GM12892 (cell line): ENCODE measurements at regions not wholly inside any gene's neighbourhood (a gene's known extent, or its start where the extent isn't known, plus 50 kb on each side); places are given as distances from the start of the nearest gene placed in this dataset.

Experiments
- POLR2AphosphoS5 ChIP-seq: IDR thresholded peaks from 2 replicates; pipeline ENCODE4 v1.6.1; 2011; ENCODE audit warnings: low read depth, low read length, control low read depth
- TAF1 ChIP-seq: IDR thresholded peaks from 2 replicates; pipeline ENCODE4 v1.6.1; 2011; ENCODE audit warnings: low read depth, mild to moderate bottlenecking, control low read depth, low read length, borderline replicate concordance

DNA sequence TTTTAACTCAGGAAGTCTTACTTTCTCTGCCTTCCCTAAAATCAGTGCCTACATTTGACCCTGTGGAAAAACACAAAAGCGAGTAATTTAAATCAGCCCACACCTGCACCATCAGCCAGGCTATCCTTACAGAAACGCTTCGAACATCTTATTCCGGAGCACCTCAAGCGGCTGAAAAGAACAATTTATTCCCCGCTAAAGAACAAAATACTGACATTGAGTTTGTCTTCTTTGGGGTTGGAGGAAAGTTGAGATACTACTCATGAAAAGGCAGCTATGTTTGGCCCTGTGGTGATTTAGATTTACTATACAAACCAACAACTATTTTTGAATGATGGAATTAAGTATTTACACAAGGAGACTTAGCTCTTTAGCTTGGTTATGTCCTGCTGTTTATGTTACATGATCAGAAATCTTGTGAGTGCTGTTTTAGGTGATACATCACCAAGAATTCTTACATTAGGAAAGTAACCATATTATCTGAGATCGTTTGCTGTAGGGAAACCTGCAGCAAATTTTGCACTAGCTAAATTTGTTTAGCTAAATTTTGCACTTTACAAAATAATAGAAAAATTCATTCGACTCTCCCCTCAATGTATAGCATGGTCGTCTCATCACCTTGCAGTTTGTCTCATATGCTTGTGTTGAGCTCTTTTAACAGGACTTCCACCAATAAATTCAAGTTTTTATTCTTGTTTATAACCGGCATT is 158.8 kb upstream of the SIX2 start:
- TF ChIP-seq POLR2AphosphoS5 (no peak), TAF1 (no peak)
